ENCODE measurements at regions not wholly inside any gene's neighbourhood (a gene's known extent, or its start where the extent isn't known, plus 50 kb on each side); places are given as distances from the start of the nearest gene placed in this dataset.

DNA sequence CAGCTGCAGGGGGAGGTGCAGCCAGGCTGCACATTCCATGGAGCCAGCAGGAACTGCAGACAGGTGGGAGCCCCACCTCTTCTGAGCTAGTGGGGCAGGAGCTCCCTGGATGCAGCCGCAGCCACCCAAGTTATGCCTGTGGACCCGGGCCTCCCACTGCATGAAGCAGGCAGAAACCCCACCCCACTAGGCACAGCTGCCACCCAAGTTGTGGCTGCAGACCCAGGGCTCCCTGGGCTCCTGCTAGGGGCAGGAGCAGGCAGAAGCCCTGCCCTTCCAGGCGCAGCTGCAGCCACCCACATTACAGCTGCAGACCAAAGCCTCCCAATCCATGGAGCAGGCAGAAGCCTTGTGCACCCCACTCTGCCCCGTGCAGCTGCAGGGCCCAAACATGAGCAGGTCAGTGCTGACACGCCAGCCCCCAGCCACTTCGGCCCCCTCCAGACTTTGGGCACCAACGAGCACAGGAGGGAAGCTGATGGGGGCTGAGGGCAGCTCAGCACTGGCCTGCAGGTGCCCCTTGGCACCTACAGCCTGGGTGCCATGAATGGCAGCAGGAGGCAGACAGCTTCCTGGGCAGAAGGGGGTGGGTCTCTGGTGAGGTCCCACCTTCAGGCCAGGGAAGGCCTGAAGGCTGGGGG is 106.9 kb downstream of the C9orf50 start:
- no peaks in the 10 kb centered on the region for H3K27me3 ChIP-seq (ENCODE audit: insufficient read depth, low read depth)
- TF ChIP-seq, protein P1, sequence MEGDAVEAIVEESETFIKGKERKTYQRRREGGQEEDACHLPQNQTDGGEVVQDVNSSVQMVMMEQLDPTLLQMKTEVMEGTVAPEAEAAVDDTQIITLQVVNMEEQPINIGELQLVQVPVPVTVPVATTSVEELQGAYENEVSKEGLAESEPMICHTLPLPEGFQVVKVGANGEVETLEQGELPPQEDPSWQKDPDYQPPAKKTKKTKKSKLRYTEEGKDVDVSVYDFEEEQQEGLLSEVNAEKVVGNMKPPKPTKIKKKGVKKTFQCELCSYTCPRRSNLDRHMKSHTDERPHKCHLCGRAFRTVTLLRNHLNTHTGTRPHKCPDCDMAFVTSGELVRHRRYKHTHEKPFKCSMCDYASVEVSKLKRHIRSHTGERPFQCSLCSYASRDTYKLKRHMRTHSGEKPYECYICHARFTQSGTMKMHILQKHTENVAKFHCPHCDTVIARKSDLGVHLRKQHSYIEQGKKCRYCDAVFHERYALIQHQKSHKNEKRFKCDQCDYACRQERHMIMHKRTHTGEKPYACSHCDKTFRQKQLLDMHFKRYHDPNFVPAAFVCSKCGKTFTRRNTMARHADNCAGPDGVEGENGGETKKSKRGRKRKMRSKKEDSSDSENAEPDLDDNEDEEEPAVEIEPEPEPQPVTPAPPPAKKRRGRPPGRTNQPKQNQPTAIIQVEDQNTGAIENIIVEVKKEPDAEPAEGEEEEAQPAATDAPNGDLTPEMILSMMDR (conservative IDR thresholded peaks at IDR 0.05; ENCODE audit: low read depth, low read length), result no peak
- no peak overlapping the region for H2AFZ ChIP-seq (ENCODE audit: low read depth)
- H3K4me2 ChIP-seq, result no peak overlapping the region
- no peak overlapping the region for H3K27ac ChIP-seq
- H3K9ac ChIP-seq, result no peak overlapping the region
- no peaks in the 10 kb centered on the region for H3K79me2 ChIP-seq (ENCODE audit: insufficient read depth, low read depth)
- H4K20me1 ChIP-seq (ENCODE audit: insufficient read depth), result no peaks in the 10 kb centered on the region
- no peak overlapping the region for H3K4me3 ChIP-seq (IDR thresholded peaks at IDR 0.05; ENCODE audit: insufficient read depth, low read depth, low read length)
- H3K4me1 ChIP-seq (ENCODE audit: low read depth, poor library complexity, severe bottlenecking), result no peaks in the 10 kb centered on the region
- no peaks in the 10 kb centered on the region for H3K36me3 ChIP-seq (ENCODE audit: insufficient read depth)

DNA sequence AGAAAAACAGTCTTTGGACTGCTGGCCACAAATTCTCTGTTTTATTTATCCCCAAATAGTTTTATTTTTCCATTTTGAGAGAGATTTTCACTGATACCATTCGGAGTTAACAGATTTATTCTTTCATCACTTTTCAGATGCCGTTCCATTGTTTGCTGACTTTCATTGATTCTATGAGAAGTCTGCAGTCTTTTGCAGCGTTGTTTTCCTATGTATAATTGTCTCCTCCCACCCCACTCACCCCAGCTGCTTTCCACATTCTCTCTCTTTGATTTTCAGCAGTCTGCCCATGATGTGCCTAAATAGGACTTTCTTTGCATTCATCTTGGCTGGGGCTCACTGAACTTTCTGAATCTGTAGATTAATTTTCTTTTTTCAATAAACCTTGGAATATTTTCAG is 107.6 kb downstream of the C9orf50 start:
- Histone ChIP-seq H3K4me1 (ENCODE audit: low read depth, poor library complexity, severe bottlenecking) (no peaks in the 10 kb centered on the region), H3K36me3 (ENCODE audit: insufficient read depth) (no peaks in the 10 kb centered on the region), H3K79me2 (ENCODE audit: insufficient read depth, low read depth) (no peaks in the 10 kb centered on the region), H3K9ac (no peak overlapping the region), H3K4me3 (IDR thresholded peaks at IDR 0.05; ENCODE audit: insufficient read depth, low read depth, low read length) (no peak overlapping the region), H3K27me3 (ENCODE audit: insufficient read depth, low read depth) (no peaks in the 10 kb centered on the region), H4K20me1 (ENCODE audit: insufficient read depth) (no peaks in the 10 kb centered on the region), H3K27ac (no peak overlapping the region), H2AFZ (ENCODE audit: low read depth) (no peak overlapping the region), H3K4me2 (no peak overlapping the region)
- TF ChIP-seq, protein P1 (conservative IDR thresholded peaks at IDR 0.05; ENCODE audit: low read depth, low read length), result no peak

DNA sequence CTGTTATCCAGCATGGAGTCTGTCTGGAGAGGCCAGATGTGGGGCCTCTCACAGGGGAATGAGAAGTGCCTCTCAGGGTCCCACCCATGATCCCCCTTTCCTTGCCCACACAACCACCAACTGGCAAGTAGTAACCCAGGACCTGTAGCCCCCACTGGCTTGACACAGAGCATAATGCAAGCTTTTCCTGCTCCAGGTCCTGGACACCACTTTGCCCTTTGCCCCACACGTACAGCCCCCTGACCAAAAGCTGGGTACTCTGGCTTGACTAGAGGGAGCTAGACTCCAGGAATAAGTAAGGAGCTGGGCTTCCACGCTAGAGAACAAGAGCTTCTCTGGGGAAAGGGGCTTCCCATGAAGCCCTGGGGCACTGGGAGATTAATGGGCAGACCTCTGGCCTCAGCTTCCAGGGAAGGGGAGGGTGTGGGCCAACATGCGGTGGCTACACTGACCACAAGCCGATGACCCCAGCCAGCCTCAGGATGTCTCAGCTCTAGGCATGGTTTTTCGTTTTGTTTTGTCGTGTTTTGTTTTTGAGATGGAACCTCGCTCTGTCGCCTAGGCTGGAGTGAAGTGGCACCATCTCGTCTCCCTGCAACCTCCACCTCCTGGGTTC is 109.5 kb downstream of the C9orf50 start:
- no peak overlapping the region for H3K4me3 ChIP-seq (IDR thresholded peaks at IDR 0.05; ENCODE audit: insufficient read depth, low read depth, low read length)
- H3K79me2 ChIP-seq (ENCODE audit: insufficient read depth, low read depth), result no peaks in the 10 kb centered on the region
- H3K4me1 ChIP-seq (ENCODE audit: low read depth, poor library complexity, severe bottlenecking), result no peaks in the 10 kb centered on the region
- H3K4me2 ChIP-seq, result no peak overlapping the region
- H3K9ac ChIP-seq, result no peak overlapping the region
- no peaks in the 10 kb centered on the region for H3K36me3 ChIP-seq (ENCODE audit: insufficient read depth)
- H4K20me1 ChIP-seq (ENCODE audit: insufficient read depth), result no peaks in the 10 kb centered on the region
- no peak overlapping the region for H3K27ac ChIP-seq
- TF ChIP-seq, protein P1 (conservative IDR thresholded peaks at IDR 0.05; ENCODE audit: low read depth, low read length), result no peak
- no peak overlapping the region for H2AFZ ChIP-seq (ENCODE audit: low read depth)
- no peaks in the 10 kb centered on the region for H3K27me3 ChIP-seq (ENCODE audit: insufficient read depth, low read depth)

DNA sequence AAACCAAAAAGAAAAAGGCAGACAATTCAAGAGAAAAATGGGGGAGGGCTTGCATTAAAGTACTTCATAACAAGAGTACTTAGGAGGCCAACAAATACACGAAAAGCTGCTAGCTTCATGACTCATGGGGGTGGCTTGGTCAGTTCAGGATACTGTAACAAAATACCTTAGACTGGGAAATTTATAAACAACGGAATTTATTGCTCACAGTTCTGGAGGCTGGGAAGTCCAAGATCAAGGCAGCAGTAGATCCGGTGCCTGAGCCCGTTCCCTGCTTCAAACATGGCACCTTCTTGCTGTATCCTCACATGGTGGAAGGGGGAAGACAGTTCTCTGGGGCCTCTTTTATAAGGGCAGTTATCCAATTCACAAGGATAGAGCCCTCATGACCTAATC is 111.4 kb downstream of the C9orf50 start:
- no peak overlapping the region for H3K4me2 ChIP-seq
- H3K27ac ChIP-seq, result no peak overlapping the region
- H3K4me3 ChIP-seq (IDR thresholded peaks at IDR 0.05; ENCODE audit: insufficient read depth, low read depth, low read length), result no peak overlapping the region
- H3K9ac ChIP-seq, result no peak overlapping the region
- H3K4me1 ChIP-seq (ENCODE audit: low read depth, poor library complexity, severe bottlenecking), result no peaks in the 10 kb centered on the region
- no peaks in the 10 kb centered on the region for H3K27me3 ChIP-seq (ENCODE audit: insufficient read depth, low read depth)
- H3K36me3 ChIP-seq (ENCODE audit: insufficient read depth), result no peaks in the 10 kb centered on the region
- no peaks in the 10 kb centered on the region for H3K79me2 ChIP-seq (ENCODE audit: insufficient read depth, low read depth)
- H4K20me1 ChIP-seq (ENCODE audit: insufficient read depth), result no peaks in the 10 kb centered on the region
- TF ChIP-seq, protein P1 (conservative IDR thresholded peaks at IDR 0.05; ENCODE audit: low read depth, low read length), result no peak
- no peak overlapping the region for H2AFZ ChIP-seq (ENCODE audit: low read depth)
